Erythroblast (primary cell): ENCODE measurements at regions not wholly inside any gene's neighbourhood (a gene's known extent, or its start where the extent isn't known, plus 50 kb on each side); places are given as distances from the start of the nearest gene placed in this dataset.

ENCODE experiments used
- GATA1 ChIP-seq: IDR thresholded peaks from 2 replicates; pipeline ENCODE4 v1.6.1; 2011; ENCODE audit warnings: low read depth, mild to moderate bottlenecking, control low read depth, low read length, moderate library complexity
- POLR2A ChIP-seq: IDR thresholded peaks from 2 replicates; pipeline ENCODE4 v1.6.1; 2011; ENCODE audit warnings: mild to moderate bottlenecking, low read length

GRCh38 chr18:980586-980985, 75.9 kb downstream of the ADCYAP1 start:
- no peak for TF ChIP-seq POLR2A
- no peak for TF ChIP-seq GATA1
